Stimulated activated naive B cell treated with anti-CD40 and anti-IgM and Interleukin-4, amounts not matched to agents 10 μg/mL and 1 μg/mL and 100 μg/mL, for 72 hours (primary cell): ENCODE measurements at regions not wholly inside any gene's neighbourhood (a gene's known extent, or its start where the extent isn't known, plus 50 kb on each side); places are given as distances from the start of the nearest gene placed in this dataset.

ENCODE experiments used
- ATAC-seq, 2 donors: fragments of 150-1000 bp; cut with Tn5 transposase; replicated peaks; 2 replicates each; pipeline ENCODE4 v1.10.0; 2021; ENCODE audit warnings: moderate library complexity in 1 of 2
- DNase-seq: peaks from one replicate; pipeline ENCODE4 v3.0.0; 2021
- H3K27ac Mint-ChIP-seq: one replicate; pipeline ENCODE4 v1.8.0; 2022; ENCODE audit warnings: mild to moderate bottlenecking, mixed read lengths
- H3K27me3 Mint-ChIP-seq, 2 donors: one replicate each; pipeline ENCODE4 v1.8.0; 2022; ENCODE audit warnings: mixed read lengths in 2 of 2
- H3K36me3 Mint-ChIP-seq, 2 donors: one replicate each; pipeline ENCODE4 v1.8.0; 2022; ENCODE audit warnings: mixed read lengths in 2 of 2, mild to moderate bottlenecking in 1 of 2
- H3K4me1 Mint-ChIP-seq, 2 donors: one replicate each; pipeline ENCODE4 v1.8.0; 2022; ENCODE audit warnings: mixed read lengths in 2 of 2, mild to moderate bottlenecking in 1 of 2
- H3K4me3 Mint-ChIP-seq, 2 donors: one replicate each; pipeline ENCODE4 v1.8.0; 2022; ENCODE audit warnings: mild to moderate bottlenecking in 2 of 2, mixed read lengths in 2 of 2, moderate library complexity in 1 of 2
- H3K9me3 Mint-ChIP-seq, 2 donors: one replicate each; pipeline ENCODE4 v1.8.0; 2022; ENCODE audit warnings: mixed read lengths in 2 of 2, mild to moderate bottlenecking in 1 of 2

GRCh38 chr1:48052923-48053291, 55.7 kb upstream of the TRABD2B start:
- H3K9me3 Mint-ChIP-seq: no peaks in the 10 kb centered on the region
- no peak overlapping the region for H3K27ac Mint-ChIP-seq
- DNase-seq (no peak), ATAC-seq (no peak)
- H3K27me3 Mint-ChIP-seq: peaks cover 26 to 28% of the 10 kb centered on the region in 2 donors
- H3K4me3 Mint-ChIP-seq: no peak overlapping the region
- no peaks in the 10 kb centered on the region for H3K36me3 Mint-ChIP-seq
- H3K4me1 Mint-ChIP-seq: no peaks in the 10 kb centered on the region

GRCh38 chr1:48051466-48052126, 54.4 kb upstream of the TRABD2B start:
- ATAC-seq (no peak), DNase-seq (no peak)
- Mint-ChIP-seq H3K4me3 (no peak overlapping the region), H3K27me3 (peaks cover 15 to 26% of the 10 kb centered on the region in 2 donors), H3K27ac (no peak overlapping the region), H3K4me1 (no peaks in the 10 kb centered on the region), H3K9me3 (no peaks in the 10 kb centered on the region), H3K36me3 (no peaks in the 10 kb centered on the region)

- Mint-ChIP-seq H3K9me3 (no peaks in the 10 kb centered on the region), H3K4me1 (no peaks in the 10 kb centered on the region), H3K4me3 (no peak overlapping the region), H3K36me3 (no peaks in the 10 kb centered on the region), H3K27me3 (peaks cover 7 to 19% of the 10 kb centered on the region in 2 donors), H3K27ac (no peak overlapping the region)
- ATAC-seq (no peak), DNase-seq (no peak)
These were observed 52.8 kb upstream of the TRABD2B start for GRCh38 chr1:48049823-48050535.

GRCh38 chr1:48048980-48049379, 51.8 kb upstream of the TRABD2B start:
- H3K36me3 Mint-ChIP-seq: no peaks in the 10 kb centered on the region
- H3K9me3 Mint-ChIP-seq: no peaks in the 10 kb centered on the region
- peaks cover 7 to 14% of the 10 kb centered on the region in 2 donors for H3K27me3 Mint-ChIP-seq
- H3K27ac Mint-ChIP-seq: no peak overlapping the region
- no peak overlapping the region for H3K4me3 Mint-ChIP-seq
- H3K4me1 Mint-ChIP-seq: no peaks in the 10 kb centered on the region
- ATAC-seq (no peak), DNase-seq (no peak)

GRCh38 chr1:48048064-48048463, 50.9 kb upstream of the TRABD2B start:
- ATAC-seq (no peak), DNase-seq (no peak)
- H3K9me3 Mint-ChIP-seq: no peaks in the 10 kb centered on the region
- no peak overlapping the region for H3K27ac Mint-ChIP-seq
- H3K36me3 Mint-ChIP-seq: no peaks in the 10 kb centered on the region
- peaks cover 7 to 9% of the 10 kb centered on the region in 2 donors for H3K27me3 Mint-ChIP-seq
- no peaks in the 10 kb centered on the region for H3K4me1 Mint-ChIP-seq
- no peak overlapping the region for H3K4me3 Mint-ChIP-seq

GRCh38 chr1:48047116-48047515, 49.9 kb upstream of the TRABD2B start:
- no peak overlapping the region for H3K27ac Mint-ChIP-seq
- ATAC-seq (no peak), DNase-seq (no peak)
- no peaks in the 10 kb centered on the region for H3K4me1 Mint-ChIP-seq
- H3K9me3 Mint-ChIP-seq: no peaks in the 10 kb centered on the region
- peaks cover 7 to 9% of the 10 kb centered on the region in 2 donors for H3K27me3 Mint-ChIP-seq
- H3K4me3 Mint-ChIP-seq: no peak overlapping the region
- no peaks in the 10 kb centered on the region for H3K36me3 Mint-ChIP-seq
